ENCODE measurements at regions not wholly inside any gene's neighbourhood (a gene's known extent, or its start where the extent isn't known, plus 50 kb on each side); places are given as distances from the start of the nearest gene placed in this dataset.
A peak's percentile ranks its signal among the peaks of the same experiment; 100 is the strongest.

DNA sequence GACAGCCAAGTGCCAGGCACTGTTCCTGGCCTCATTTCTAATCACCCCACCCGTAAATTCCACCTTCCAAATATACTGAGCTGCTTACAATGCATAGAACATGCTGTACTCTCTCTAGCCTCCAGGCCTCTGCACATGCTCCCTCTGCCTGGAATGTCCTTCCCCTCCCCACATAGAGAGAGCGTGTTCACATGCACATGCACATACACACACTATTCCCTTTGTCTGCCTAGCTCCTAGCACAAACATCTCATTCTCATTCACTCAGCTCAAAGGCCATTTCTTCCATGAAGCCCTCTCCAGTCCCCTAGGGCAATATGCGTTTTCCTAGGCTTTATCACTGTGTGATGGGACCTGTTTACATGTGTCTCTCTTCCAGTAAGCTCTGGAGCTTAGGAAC is 144.6 kb downstream of the WT1 start (continued):
- TF ChIP-seq BRD4 (CRISPR knock-in tag; IDR thresholded peaks at IDR 0.05): no peak
- TF ChIP-seq ZBTB8A (CRISPR knock-in tag; IDR thresholded peaks at IDR 0.05; ENCODE audit: borderline replicate concordance, low read depth): no peak
- TF ChIP-seq POLR2A (IDR thresholded peaks at IDR 0.05; ENCODE audit: insufficient read depth in 1 of 2, low read depth in 2 of 2, low read length in 2 of 2): no peak
- no peak for TF ChIP-seq ZFP62 (CRISPR knock-in tag; IDR thresholded peaks at IDR 0.05)
- TF ChIP-seq ZNF121 (CRISPR knock-in tag; IDR thresholded peaks at IDR 0.05): no peak
- TF ChIP-seq, protein P1, sequence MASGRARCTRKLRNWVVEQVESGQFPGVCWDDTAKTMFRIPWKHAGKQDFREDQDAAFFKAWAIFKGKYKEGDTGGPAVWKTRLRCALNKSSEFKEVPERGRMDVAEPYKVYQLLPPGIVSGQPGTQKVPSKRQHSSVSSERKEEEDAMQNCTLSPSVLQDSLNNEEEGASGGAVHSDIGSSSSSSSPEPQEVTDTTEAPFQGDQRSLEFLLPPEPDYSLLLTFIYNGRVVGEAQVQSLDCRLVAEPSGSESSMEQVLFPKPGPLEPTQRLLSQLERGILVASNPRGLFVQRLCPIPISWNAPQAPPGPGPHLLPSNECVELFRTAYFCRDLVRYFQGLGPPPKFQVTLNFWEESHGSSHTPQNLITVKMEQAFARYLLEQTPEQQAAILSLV (CRISPR knock-in tag; IDR thresholded peaks at IDR 0.05; ENCODE audit: borderline replicate concordance): no peak
- no peak for TF ChIP-seq NCOR1 (IDR thresholded peaks at IDR 0.05; ENCODE audit: borderline replicate concordance, low read length)
- peak; percentile 33; the same call in 1 of the 2 replicates for TF ChIP-seq ZNF614 (CRISPR knock-in tag; IDR thresholded peaks at IDR 0.05; ENCODE audit: borderline replicate concordance)
- no peak for TF ChIP-seq ZNF441 (CRISPR knock-in tag; IDR thresholded peaks at IDR 0.05; ENCODE audit: borderline replicate concordance)
- TF ChIP-seq, protein P2, sequence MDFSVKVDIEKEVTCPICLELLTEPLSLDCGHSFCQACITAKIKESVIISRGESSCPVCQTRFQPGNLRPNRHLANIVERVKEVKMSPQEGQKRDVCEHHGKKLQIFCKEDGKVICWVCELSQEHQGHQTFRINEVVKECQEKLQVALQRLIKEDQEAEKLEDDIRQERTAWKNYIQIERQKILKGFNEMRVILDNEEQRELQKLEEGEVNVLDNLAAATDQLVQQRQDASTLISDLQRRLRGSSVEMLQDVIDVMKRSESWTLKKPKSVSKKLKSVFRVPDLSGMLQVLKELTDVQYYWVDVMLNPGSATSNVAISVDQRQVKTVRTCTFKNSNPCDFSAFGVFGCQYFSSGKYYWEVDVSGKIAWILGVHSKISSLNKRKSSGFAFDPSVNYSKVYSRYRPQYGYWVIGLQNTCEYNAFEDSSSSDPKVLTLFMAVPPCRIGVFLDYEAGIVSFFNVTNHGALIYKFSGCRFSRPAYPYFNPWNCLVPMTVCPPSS (IDR thresholded peaks at IDR 0.05): no peak
- no peak for TF ChIP-seq ZFP36L2 (CRISPR knock-in tag; IDR thresholded peaks at IDR 0.05)
- TF ChIP-seq ZSCAN30 (CRISPR knock-in tag; IDR thresholded peaks at IDR 0.05): no peak
- no peak for TF ChIP-seq ZNF468 (CRISPR knock-in tag; IDR thresholded peaks at IDR 0.05)
- no peak for TF ChIP-seq ZMYM4 (CRISPR knock-in tag; IDR thresholded peaks at IDR 0.05)
- TF ChIP-seq, protein P3, sequence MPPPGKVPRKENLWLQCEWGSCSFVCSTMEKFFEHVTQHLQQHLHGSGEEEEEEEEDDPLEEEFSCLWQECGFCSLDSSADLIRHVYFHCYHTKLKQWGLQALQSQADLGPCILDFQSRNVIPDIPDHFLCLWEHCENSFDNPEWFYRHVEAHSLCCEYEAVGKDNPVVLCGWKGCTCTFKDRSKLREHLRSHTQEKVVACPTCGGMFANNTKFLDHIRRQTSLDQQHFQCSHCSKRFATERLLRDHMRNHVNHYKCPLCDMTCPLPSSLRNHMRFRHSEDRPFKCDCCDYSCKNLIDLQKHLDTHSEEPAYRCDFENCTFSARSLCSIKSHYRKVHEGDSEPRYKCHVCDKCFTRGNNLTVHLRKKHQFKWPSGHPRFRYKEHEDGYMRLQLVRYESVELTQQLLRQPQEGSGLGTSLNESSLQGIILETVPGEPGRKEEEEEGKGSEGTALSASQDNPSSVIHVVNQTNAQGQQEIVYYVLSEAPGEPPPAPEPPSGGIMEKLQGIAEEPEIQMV (CRISPR knock-in tag; IDR thresholded peaks at IDR 0.05; ENCODE audit: low read depth): no peak
- no peak for TF ChIP-seq PPARG (CRISPR knock-in tag; conservative IDR thresholded peaks at IDR 0.05)
- TF ChIP-seq ZNF337 (CRISPR knock-in tag; IDR thresholded peaks at IDR 0.05; ENCODE audit: borderline replicate concordance, low read depth): no peak
- no peak for TF ChIP-seq AGO2 (optimal IDR thresholded peaks at IDR 0.05; ENCODE audit: low read depth, low read length)
- TF ChIP-seq REL (CRISPR knock-in tag; conservative IDR thresholded peaks at IDR 0.05): no peak
- no peak for TF ChIP-seq MTA3 (CRISPR knock-in tag; IDR thresholded peaks at IDR 0.05)
- TF ChIP-seq ZSCAN31 (CRISPR knock-in tag; IDR thresholded peaks at IDR 0.05; ENCODE audit: low read depth): no peak
- no peak for TF ChIP-seq MAFG (CRISPR knock-in tag; IDR thresholded peaks at IDR 0.05)
- TF ChIP-seq NCOA2 (CRISPR knock-in tag; IDR thresholded peaks at IDR 0.05): no peak
- no peak for TF ChIP-seq ZNF775 (CRISPR knock-in tag; IDR thresholded peaks at IDR 0.05; ENCODE audit: borderline replicate concordance)
- TF ChIP-seq REXO4 (CRISPR knock-in tag; IDR thresholded peaks at IDR 0.05; ENCODE audit: borderline replicate concordance): no peak
- no peak for TF ChIP-seq ZZZ3 (CRISPR knock-in tag; IDR thresholded peaks at IDR 0.05; ENCODE audit: borderline replicate concordance)
- no peak for TF ChIP-seq PAF1 (CRISPR knock-in tag; IDR thresholded peaks at IDR 0.05)
- peak; percentile 75; the same call in 1 of the 2 replicates for TF ChIP-seq HMG20A (CRISPR knock-in tag; IDR thresholded peaks at IDR 0.05; ENCODE audit: borderline replicate concordance)
- TF ChIP-seq PITX1 (CRISPR knock-in tag; IDR thresholded peaks at IDR 0.05): no peak
- TF ChIP-seq GATAD1 (CRISPR knock-in tag; IDR thresholded peaks at IDR 0.05): no peak
- no peak for TF ChIP-seq ZNF558 (CRISPR knock-in tag; IDR thresholded peaks at IDR 0.05; ENCODE audit: borderline replicate concordance)
